D721Med (cell line): ENCODE measurements at regions not wholly inside any gene's neighbourhood (a gene's known extent, or its start where the extent isn't known, plus 50 kb on each side); places are given as distances from the start of the nearest gene placed in this dataset.
"Not testable (repeated sequence)": the region's sequence is repeated elsewhere in the genome, so short reads cannot be mapped to it uniquely, and the experiment has no call there.

Experiments
- DNase-seq: peaks from one replicate; pipeline ENCODE4 v3.0.0; 2011; ENCODE audit warnings: low spot score; ENCODE audit not compliant: insufficient read length
- FAIRE-seq: peaks from 2 replicates; lab custom pipeline; 2011; peaks lifted over from hg19 to GRCh38; lab: Jason Lieb, UNC
- CTCF ChIP-seq: IDR thresholded peaks from 2 replicates; pipeline ENCODE4 v1.5.1; 2012; ENCODE audit warnings: mild to moderate bottlenecking, control low read depth; ENCODE audit not compliant: insufficient read depth; ENCODE audit errors: missing control alignments

GRCh38 chrX:87901060-87901459, 383.5 kb downstream of the KLHL4 start:
- FAIRE-seq (no peak), DNase-seq (no peak)
- no peak for TF ChIP-seq CTCF

GRCh38 chrX:87914726-87915125, 397.1 kb downstream of the KLHL4 start:
- DNase-seq (no peak), FAIRE-seq (no peak)
- TF ChIP-seq CTCF: no peak

GRCh38 chrX:87924619-87925018, 407.0 kb downstream of the KLHL4 start:
- FAIRE-seq (no peak), DNase-seq (no peak)
- TF ChIP-seq CTCF: no peak

GRCh38 chrX:87941841-87942240, 424.2 kb downstream of the KLHL4 start:
- FAIRE-seq (no peak), DNase-seq (no peak)
- no peak for TF ChIP-seq CTCF

- no peak for TF ChIP-seq CTCF
- no peak for FAIRE-seq
- no peak for DNase-seq
These were observed 443.9 kb downstream of the KLHL4 start for GRCh38 chrX:87961471-87961870.

GRCh38 chrX:87968118-87968517, 450.5 kb downstream of the KLHL4 start:
- TF ChIP-seq CTCF: no peak
- no peak for FAIRE-seq

GRCh38 chrX:87972121-87972520, 454.5 kb downstream of the KLHL4 start:
- FAIRE-seq, DNase-seq: not testable (repeated sequence)

More at GRCh38 chrX:87968118-87968517, 450.5 kb downstream of the KLHL4 start:
- no peak for DNase-seq

- FAIRE-seq: no peak
- no peak for DNase-seq
- TF ChIP-seq CTCF: no peak
These were observed 457.8 kb downstream of the KLHL4 start for GRCh38 chrX:87975365-87975764.

- DNase-seq, FAIRE-seq: not testable (repeated sequence)
These were observed 490.3 kb downstream of the KLHL4 start for GRCh38 chrX:88007873-88008272.
